AG10803 (cell line): ENCODE measurements at regions not wholly inside any gene's neighbourhood (a gene's known extent, or its start where the extent isn't known, plus 50 kb on each side); places are given as distances from the start of the nearest gene placed in this dataset.
"Not testable (repeated sequence)": the region's sequence is repeated elsewhere in the genome, so short reads cannot be mapped to it uniquely, and the experiment has no call there.

ENCODE experiments used
- DNase-seq: peaks from one replicate; pipeline ENCODE4 v3.0.0; 2010; ENCODE audit warnings: low read depth
- H3K4me3 ChIP-seq: 2 replicates; pipeline ENCODE4 v1.5.1; 2011; ENCODE audit warnings: mild to moderate bottlenecking, low read length, control low read depth
- CTCF ChIP-seq: conservative IDR thresholded peaks from 2 replicates; pipeline ENCODE4 v1.5.1; 2011; ENCODE audit warnings: mild to moderate bottlenecking, low read length, control low read depth, inconsistent platforms

- not testable (repeated sequence) for H3K4me3 ChIP-seq
These were observed 77.6 kb downstream of the HHIPL2 start for GRCh38 chr1:222470252-222470805.

GRCh38 chr1:222466150-222466865 is 81.6 kb downstream of the HHIPL2 start:
- DNase-seq, result no peak
- H3K4me3 ChIP-seq, result no peak overlapping the region
- no peak for TF ChIP-seq CTCF

More at GRCh38 chr1:222470252-222470805, 77.6 kb downstream of the HHIPL2 start:
- not testable (repeated sequence) for DNase-seq

GRCh38 chr1:222465211-222466041 is 82.5 kb downstream of the HHIPL2 start:
- H3K4me3 ChIP-seq, result peak overlapping the region; percentile 57
- peak; percentile 70 for TF ChIP-seq CTCF
- DNase-seq, result peak; percentile 98

GRCh38 chr1:222464841-222465210 is 83.1 kb downstream of the HHIPL2 start:
- DNase-seq, result peak; percentile 71
- peak overlapping the region; percentile 57 for H3K4me3 ChIP-seq
- no peak for TF ChIP-seq CTCF

GRCh38 chr1:222463059-222463730 is 84.7 kb downstream of the HHIPL2 start:
- no peak for TF ChIP-seq CTCF
- DNase-seq, result no peak
- no peak overlapping the region for H3K4me3 ChIP-seq

GRCh38 chr1:222462601-222463000 is 85.3 kb downstream of the HHIPL2 start:
- DNase-seq, result no peak
- TF ChIP-seq CTCF, result no peak
- no peak overlapping the region for H3K4me3 ChIP-seq

GRCh38 chr1:222461941-222462340 is 86.0 kb downstream of the HHIPL2 start:
- DNase-seq, result no peak
- H3K4me3 ChIP-seq, result no peak overlapping the region
- TF ChIP-seq CTCF, result no peak
